Naive B cell (primary cell): ENCODE measurements at regions not wholly inside any gene's neighbourhood (a gene's known extent, or its start where the extent isn't known, plus 50 kb on each side); places are given as distances from the start of the nearest gene placed in this dataset.
A peak's percentile ranks its signal among the peaks of the same experiment; 100 is the strongest.
"Not testable (repeated sequence)": the region's sequence is repeated elsewhere in the genome, so short reads cannot be mapped to it uniquely, and the experiment has no call there.

Experiments
- ATAC-seq, 2 donors: fragments of 150-1000 bp; cut with Tn5 transposase; 2 replicates each; pipeline ENCODE4 v1.10.0; 2021; ENCODE audit warnings: low read depth in 2 of 2, mild to moderate bottlenecking in 2 of 2, moderate library complexity in 2 of 2
- DNase-seq: peaks from one replicate; pipeline ENCODE4 v3.0.0; 2022
- H3K27ac Mint-ChIP-seq, 6 donors: one replicate each; pipeline ENCODE4 v1.8.0; 2020 to 2022; ENCODE audit warnings: mild to moderate bottlenecking in 6 of 6, mixed read lengths in 6 of 6, moderate library complexity in 5 of 6, inconsistent platforms in 2 of 6
- H3K27me3 Mint-ChIP-seq, 3 donors: one replicate each; pipeline ENCODE4 v1.8.0; 2021 to 2022; ENCODE audit warnings: mixed read lengths in 3 of 3, mild to moderate bottlenecking in 1 of 3
- H3K36me3 Mint-ChIP-seq, 2 donors: one replicate each; pipeline ENCODE4 v1.8.0; 2020 to 2022; ENCODE audit warnings: mixed read lengths in 2 of 2, inconsistent platforms in 1 of 2, mild to moderate bottlenecking in 1 of 2
- H3K4me1 Mint-ChIP-seq, 3 donors: one replicate each; pipeline ENCODE4 v1.8.0; 2020 to 2022; ENCODE audit warnings: mixed read lengths in 3 of 3, inconsistent platforms in 1 of 3, mild to moderate bottlenecking in 1 of 3, moderate library complexity in 1 of 3
- H3K4me3 Mint-ChIP-seq, 8 donors: one replicate each; pipeline ENCODE4 v1.8.0; 2020 to 2022; ENCODE audit warnings: mild to moderate bottlenecking in 8 of 8, mixed read lengths in 8 of 8, moderate library complexity in 8 of 8, inconsistent platforms in 2 of 8
- H3K9me3 Mint-ChIP-seq, 7 donors: one replicate each; pipeline ENCODE4 v1.8.0; 2020 to 2022; ENCODE audit warnings: mixed read lengths in 7 of 7, mild to moderate bottlenecking in 5 of 7, inconsistent platforms in 2 of 7, moderate library complexity in 1 of 7

GRCh38 chr9:138221446-138222054 lies 344.0 kb downstream of the CACNA1B start:
- peak overlapping the region in 1 of 8 donors; percentile 49 for H3K4me3 Mint-ChIP-seq
- not testable (repeated sequence) for ATAC-seq, H3K27ac Mint-ChIP-seq, H3K9me3 Mint-ChIP-seq, DNase-seq, H3K36me3 Mint-ChIP-seq, H3K27me3 Mint-ChIP-seq, H3K4me1 Mint-ChIP-seq

GRCh38 chr9:138237099-138237498 lies 359.5 kb downstream of the CACNA1B start:
- not testable (repeated sequence) for ATAC-seq, H3K36me3 Mint-ChIP-seq, H3K4me3 Mint-ChIP-seq, H3K27ac Mint-ChIP-seq, DNase-seq, H3K27me3 Mint-ChIP-seq, H3K9me3 Mint-ChIP-seq, H3K4me1 Mint-ChIP-seq

- not testable (repeated sequence) for H3K27ac Mint-ChIP-seq, H3K9me3 Mint-ChIP-seq, H3K27me3 Mint-ChIP-seq, H3K4me1 Mint-ChIP-seq, DNase-seq, H3K4me3 Mint-ChIP-seq, ATAC-seq, H3K36me3 Mint-ChIP-seq
These were observed 405.3 kb downstream of the CACNA1B start for GRCh38 chr9:138282903-138283302.
